GM12891 (cell line): ENCODE measurements at regions not wholly inside any gene's neighbourhood (a gene's known extent, or its start where the extent isn't known, plus 50 kb on each side); places are given as distances from the start of the nearest gene placed in this dataset.

ENCODE experiments used
- SPI1 ChIP-seq: IDR thresholded peaks from 2 replicates; pipeline ENCODE4 v1.6.1; 2011; ENCODE audit warnings: low read depth, low read length, control low read depth
- TAF1 ChIP-seq: IDR thresholded peaks from 2 replicates; pipeline ENCODE4 v1.6.1; 2011; ENCODE audit warnings: low read depth, low read length, control low read depth

DNA sequence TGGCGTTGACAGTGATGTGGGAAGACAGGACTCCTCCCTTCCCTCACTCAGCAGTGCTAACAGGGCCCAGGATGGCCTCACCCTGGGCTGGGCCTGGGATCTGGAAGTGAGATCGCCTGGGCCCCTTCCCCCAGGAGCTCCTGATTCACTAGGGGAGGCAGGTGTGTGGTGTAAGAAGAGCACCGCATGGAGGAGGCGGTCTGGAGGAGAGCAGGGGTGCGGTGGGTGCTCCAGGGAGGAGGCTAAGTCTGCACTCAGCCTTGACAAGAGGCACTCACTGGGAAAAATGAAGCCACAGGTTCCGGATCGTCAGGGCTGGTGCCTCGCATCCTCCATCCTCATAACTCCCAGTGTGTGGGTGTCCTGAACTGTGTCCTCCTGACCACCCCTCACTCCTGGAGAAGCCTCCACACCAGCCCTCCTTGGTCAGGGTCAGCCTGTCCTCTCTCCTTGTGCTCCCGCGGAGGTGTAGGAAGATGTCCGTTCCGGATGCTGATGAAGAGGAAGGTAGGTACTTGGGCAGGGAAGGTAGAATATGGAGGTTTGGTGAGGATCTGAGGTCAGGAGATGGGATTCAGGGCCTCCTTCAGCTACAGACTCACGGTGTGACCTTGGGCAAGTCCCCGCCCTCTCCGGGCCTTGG lies 142.1 kb upstream of the WNT4 start:
- TF ChIP-seq TAF1 (no peak), SPI1 (no peak)
